ENCODE measurements at regions not wholly inside any gene's neighbourhood (a gene's known extent, or its start where the extent isn't known, plus 50 kb on each side); places are given as distances from the start of the nearest gene placed in this dataset.

GRCh38 chr6:87784051-87784450, 82.0 kb upstream of the AKIRIN2 start:
- POLR2A ChIA-PET, result interaction anchor here (1.1 to 3.2 kb wide), 7 partner anchors 8 to 82 kb away, joined by 3 to 23 read pairs (median 5); partner anchors contain the start of gene AKIRIN2
- TF ChIP-seq REPIN1 (CRISPR knock-in tag; IDR thresholded peaks at IDR 0.05; ENCODE audit: borderline replicate concordance, low read depth) (no peak), ZNF839 (CRISPR knock-in tag; IDR thresholded peaks at IDR 0.05; ENCODE audit: borderline replicate concordance) (no peak), ARID3A (IDR thresholded peaks at IDR 0.05; ENCODE audit: low read depth, low read length) (no peak), ZNF549 (CRISPR knock-in tag; IDR thresholded peaks at IDR 0.05) (no peak), RORA (CRISPR knock-in tag; IDR thresholded peaks at IDR 0.05) (no peak), CBFB (CRISPR knock-in tag; IDR thresholded peaks at IDR 0.05) (no peak), FOXA1 (IDR thresholded peaks at IDR 0.05) (no peak), FOXA1 (CRISPR knock-in tag; IDR thresholded peaks at IDR 0.05) (no peak), SALL1 (CRISPR knock-in tag; IDR thresholded peaks at IDR 0.05) (no peak), ERF (CRISPR knock-in tag; IDR thresholded peaks at IDR 0.05) (no peak), IRF2 (CRISPR knock-in tag; IDR thresholded peaks at IDR 0.05) (no peak), MLXIP (CRISPR knock-in tag; IDR thresholded peaks at IDR 0.05; ENCODE audit: borderline replicate concordance) (no peak), ZBTB4 (CRISPR knock-in tag; IDR thresholded peaks at IDR 0.05; ENCODE audit: borderline replicate concordance) (no peak), SATB2 (CRISPR knock-in tag; IDR thresholded peaks at IDR 0.05) (no peak), ZNF607 (CRISPR knock-in tag; IDR thresholded peaks at IDR 0.05; ENCODE audit: borderline replicate concordance) (no peak), HNRNPK (IDR thresholded peaks at IDR 0.05; ENCODE audit: low read depth, low read length, poor library complexity, severe bottlenecking) (no peak), ZNF556 (CRISPR knock-in tag; IDR thresholded peaks at IDR 0.05; ENCODE audit: borderline replicate concordance) (no peak), RCOR2 (CRISPR knock-in tag; IDR thresholded peaks at IDR 0.05) (no peak), ZNF780A (CRISPR knock-in tag; IDR thresholded peaks at IDR 0.05) (no peak)
- CTCF ChIA-PET (ENCODE audit: low intra/inter-chr PET ratio, low total read pairs), result no interaction called here
- FAIRE-seq, result peak; percentile 15
- H3K4me1 ChIP-seq (ENCODE audit: insufficient read depth, low read length), result peaks cover 85% of the 10 kb centered on the region
- no peak overlapping the region for H3K9ac ChIP-seq (ENCODE audit: insufficient read depth, low read depth, low read length)
- in situ Hi-C loops (cut with HindIII; ENCODE audit: extremely low pct_ligation_motif_present, low pct_unique_long_range_greater_than_20kb), result no loop called here
- no peaks in the 10 kb centered on the region for H3K9me3 ChIP-seq (ENCODE audit: low read length)
- peak overlapping the region; percentile 67 for H3K4me2 ChIP-seq (ENCODE audit: low read depth, low read length)
- ATAC-seq, result peak; percentile 16; the same call in 1 of the 3 replicates
- no peaks in the 10 kb centered on the region for H3K27me3 ChIP-seq (ENCODE audit: control insufficient read depth in 1 of 2, insufficient read depth in 2 of 2, low read length in 2 of 2)
- H4K20me1 ChIP-seq (ENCODE audit: insufficient read depth, low read length), result no peaks in the 10 kb centered on the region
- H3K36me3 ChIP-seq (replicated peaks in 1 of 2; ENCODE audit: control insufficient read depth in 1 of 2, insufficient read depth in 2 of 2, low read length in 2 of 2), result no peaks in the 10 kb centered on the region
- intact Hi-C loops (cut with micrococcal nuclease; ENCODE audit: unreplicated experiment), result no loop called here
- no peak overlapping the region; a peak in 1 of 6 replicates for H3K4me3 ChIP-seq (replicated peaks in 1 of 3; ENCODE audit: insufficient read depth in 1 of 3, low read depth in 2 of 3, low read length in 3 of 3)
- H3K79me2 ChIP-seq (ENCODE audit: insufficient read depth, low read length), result no peaks in the 10 kb centered on the region
- peak overlapping the region; percentile 79 for H3K27ac ChIP-seq (ENCODE audit: extremely low read length, insufficient read depth, low read length)
- H2AFZ ChIP-seq (ENCODE audit: low read length), result no peak overlapping the region
- DNase-seq (ENCODE audit: low spot score), result no peak
- no TSS peak for BruUV-seq (replicated peaks)
